H1 (cell line): ENCODE measurements at regions not wholly inside any gene's neighbourhood (a gene's known extent, or its start where the extent isn't known, plus 50 kb on each side); places are given as distances from the start of the nearest gene placed in this dataset.

Experiments
- CTCF ChIA-PET: fragments of 300-600 bp; sonication (Branson Sonifier 250); formaldehyde crosslinking; loops from one replicate; lab custom pipeline; 2021; ENCODE audit not compliant: partially characterized antibody; lab: Charles Lee
- POLR2A ChIA-PET: fragments of 300-600 bp; sonication (Branson Sonifier 250); formaldehyde crosslinking; loops from one replicate; lab custom pipeline; 2021; ENCODE audit warnings: inconsistent platforms; ENCODE audit not compliant: partially characterized antibody; lab: Charles Lee
- DNase-seq, 2 experiments: peaks; one replicate each; pipeline versions ENCODE4 v3.0.0 to v3.0.0-alpha.2; 2010 to 2022; ENCODE audit warnings: low spot score in 2 of 2, low read depth in 1 of 2, mixed read lengths in 1 of 2
- FAIRE-seq: peaks from 2 replicates; lab custom pipeline; 2011; peaks lifted over from hg19 to GRCh38; lab: Jason Lieb, UNC
- H2AFZ ChIP-seq: 2 replicates; pipeline ENCODE4 v1.8.1; 2012; ENCODE audit warnings: low read length, inconsistent platforms
- H2AK5ac ChIP-seq: 2 replicates; pipeline ENCODE4 v1.6.1; 2013; ENCODE audit warnings: low read depth, low read length
- H2BK120ac ChIP-seq: replicated peaks from 2 replicates; pipeline ENCODE3; 2013; ENCODE audit warnings: low read depth, low read length, inconsistent platforms
- H2BK12ac ChIP-seq: 2 replicates; pipeline ENCODE4 v1.6.1; 2013; ENCODE audit warnings: low read depth, low read length
- H2BK15ac ChIP-seq: 2 replicates; pipeline ENCODE4 v1.6.1; 2013; ENCODE audit warnings: low read length
- H2BK20ac ChIP-seq: 2 replicates; pipeline ENCODE4 v1.6.1; 2013; ENCODE audit warnings: low read length
- H2BK5ac ChIP-seq: 2 replicates; pipeline ENCODE4 v1.6.1; 2013; ENCODE audit warnings: low read depth, low read length
- H3K14ac ChIP-seq: 2 replicates; pipeline ENCODE4 v1.6.1; 2013; ENCODE audit warnings: inconsistent platforms; ENCODE audit not compliant: insufficient read length
- H3K18ac ChIP-seq: 2 replicates; pipeline ENCODE4 v1.6.1; 2013; ENCODE audit warnings: low read length; ENCODE audit errors: extremely low read depth
- H3K23ac ChIP-seq: 2 replicates; pipeline ENCODE4 v1.6.1; 2013; ENCODE audit warnings: inconsistent platforms; ENCODE audit not compliant: insufficient read length
- H3K23me2 ChIP-seq: 2 replicates; pipeline ENCODE4 v1.6.1; 2013; ENCODE audit warnings: low read depth, low read length
- H3K27ac ChIP-seq: 2 replicates; pipeline ENCODE4 v1.6.1; 2011; ENCODE audit warnings: low read depth, low read length, inconsistent platforms
- H3K27me3 ChIP-seq, 4 experiments: replicated peaks in 1 of 4; 1 replicate in 1 of 4; 2 replicates in 3 of 4; pipeline versions ENCODE4 v1.6.1 to v1.8.1; 2011 to 2013; ENCODE audit warnings: low read length in 3 of 4, mild to moderate bottlenecking in 3 of 4, inconsistent platforms in 2 of 4, mixed read lengths in 2 of 4, moderate library complexity in 1 of 4; ENCODE audit not compliant: control insufficient read depth in 3 of 4, insufficient read depth in 3 of 4; ENCODE audit errors: extremely low read depth in 1 of 4
- H3K36me3 ChIP-seq, 4 experiments: 2 replicates each; pipeline versions ENCODE4 v1.6.1 to v1.8.1; 2011 to 2013; ENCODE audit warnings: mild to moderate bottlenecking in 4 of 4, low read length in 3 of 4, moderate library complexity in 2 of 4, control low read depth in 1 of 4, inconsistent platforms in 1 of 4; ENCODE audit not compliant: insufficient read depth in 4 of 4, control insufficient read depth in 2 of 4
- H3K4ac ChIP-seq: replicated peaks from 2 replicates; pipeline ENCODE3; 2013; ENCODE audit warnings: low read length, low read depth, mixed read lengths, inconsistent platforms; ENCODE audit not compliant: insufficient read length
- H3K4me1 ChIP-seq, 4 experiments: replicated peaks in 1 of 4; 1 replicate in 1 of 4; 2 replicates in 3 of 4; pipeline versions ENCODE4 v1.6.1 to v1.8.1; 2011 to 2013; ENCODE audit warnings: low read length in 3 of 4, inconsistent platforms in 2 of 4, mixed read lengths in 1 of 4; ENCODE audit not compliant: insufficient read depth in 4 of 4, control insufficient read depth in 3 of 4
- H3K4me2 ChIP-seq, 2 experiments: 2 replicates each; pipeline versions ENCODE4 v1.6.1 to v1.8.1; 2011 to 2013; ENCODE audit warnings: low read depth in 2 of 2, low read length in 2 of 2, control low read depth in 1 of 2, inconsistent platforms in 1 of 2, mild to moderate bottlenecking in 1 of 2; ENCODE audit not compliant: insufficient read depth in 1 of 2
- H3K4me3 ChIP-seq, 4 experiments: fragments of 200-600, 300-600 bp in 1 of 4; sonication (generic), shearing (Covaris generic), sonication (Bioruptor Twin) in 1 of 4; 2 replicates each; pipeline versions ENCODE4 v1.5.1 to v1.8.1; 2011 to 2016; ENCODE audit warnings: low read length in 4 of 4, low read depth in 3 of 4, control low read depth in 2 of 4, inconsistent platforms in 2 of 4, mild to moderate bottlenecking in 2 of 4, mixed read lengths in 1 of 4, moderate library complexity in 1 of 4; ENCODE audit not compliant: insufficient read depth in 2 of 4; ENCODE audit errors: extremely low read depth in 1 of 4
- H3K56ac ChIP-seq: replicated peaks from 2 replicates; pipeline ENCODE3; 2013; ENCODE audit warnings: low read depth, mild to moderate bottlenecking, mixed read lengths, low read length, inconsistent platforms; ENCODE audit not compliant: insufficient read length
- H3K79me1 ChIP-seq: 2 replicates; pipeline ENCODE4 v1.6.1; 2013; ENCODE audit warnings: low read depth, low read length, control low read depth
- H3K79me2 ChIP-seq, 2 experiments: 2 replicates each; pipeline versions ENCODE4 v1.6.1 to v1.8.1; 2012 to 2013; ENCODE audit warnings: low read length in 2 of 2, mild to moderate bottlenecking in 2 of 2, inconsistent platforms in 1 of 2; ENCODE audit not compliant: insufficient read depth in 2 of 2, control insufficient read depth in 1 of 2
- H3K9ac ChIP-seq, 4 experiments: replicated peaks in 1 of 4; 1 replicate in 1 of 4; 2 replicates in 3 of 4; pipeline versions ENCODE4 v1.6.1 to v1.8.1; 2011 to 2013; ENCODE audit warnings: low read depth in 3 of 4, low read length in 3 of 4, control low read depth in 2 of 4, mild to moderate bottlenecking in 2 of 4, moderate library complexity in 2 of 4, inconsistent platforms in 1 of 4; ENCODE audit errors: extremely low read depth in 1 of 4
- H3K9me3 ChIP-seq, 2 experiments: 2 replicates each; pipeline versions ENCODE4 v1.6.1 to v1.8.1; 2012 to 2013; ENCODE audit warnings: mild to moderate bottlenecking in 2 of 2, moderate library complexity in 2 of 2, control low read depth in 1 of 2, inconsistent platforms in 1 of 2, low read depth in 1 of 2, low read length in 1 of 2, mixed read lengths in 1 of 2; ENCODE audit not compliant: insufficient read depth in 2 of 2
- H4K20me1 ChIP-seq, 2 experiments: replicated peaks in 1 of 2; 2 replicates each; pipeline versions ENCODE3 to v1.8.1; 2011 to 2013; ENCODE audit warnings: inconsistent platforms in 2 of 2, low read length in 2 of 2, mild to moderate bottlenecking in 1 of 2; ENCODE audit not compliant: insufficient read depth in 2 of 2, control insufficient read depth in 1 of 2
- H4K5ac ChIP-seq: 2 replicates; pipeline ENCODE4 v1.6.1; 2013; ENCODE audit warnings: low read length, low read depth, mixed read lengths, inconsistent platforms; ENCODE audit not compliant: insufficient read length
- H4K8ac ChIP-seq: 2 replicates; pipeline ENCODE4 v1.8.0; 2013; ENCODE audit warnings: mild to moderate bottlenecking, moderate library complexity, low read length, inconsistent platforms; ENCODE audit not compliant: insufficient read depth; ENCODE audit errors: extremely low read depth
- H4K91ac ChIP-seq: replicated peaks from 2 replicates; pipeline ENCODE3; 2013; ENCODE audit warnings: low read length, mixed read lengths, inconsistent platforms; ENCODE audit not compliant: insufficient read length
- CHD1 ChIP-seq: IDR thresholded peaks from 2 replicates; pipeline ENCODE4 v1.6.1; 2012; ENCODE audit warnings: low read depth, low read length, improper control_type of control experiment
- CTCF ChIP-seq, 3 experiments: IDR thresholded peaks; 1 replicate in 2 of 3; 2 replicates in 1 of 3; pipeline versions ENCODE4 v1.5.1 to v1.6.1; 2011; ENCODE audit warnings: low read length in 3 of 3, mild to moderate bottlenecking in 3 of 3, inconsistent platforms in 2 of 3, low read depth in 1 of 3, moderate library complexity in 1 of 3; ENCODE audit not compliant: insufficient read depth in 1 of 3; ENCODE audit errors: control extremely low read depth in 1 of 3
- FOSL1 ChIP-seq: IDR thresholded peaks from 2 replicates; pipeline ENCODE4 v1.6.1; 2011; ENCODE audit warnings: mild to moderate bottlenecking, low read depth, low read length, moderate library complexity; ENCODE audit not compliant: insufficient read depth
- SP2 ChIP-seq: IDR thresholded peaks from 2 replicates; pipeline ENCODE4 v1.6.1; 2012; ENCODE audit warnings: mild to moderate bottlenecking, low read length, inconsistent platforms
- SUZ12 ChIP-seq: fragments of 200-600 bp; sonication (generic); IDR thresholded peaks from 2 replicates; pipeline ENCODE4 v1.6.1; 2012; ENCODE audit warnings: mild to moderate bottlenecking, inconsistent platforms, low read length, moderate library complexity, mixed read lengths
- WGBS, 2 experiments: shearing (Covaris generic) in 1 of 2; methylation state at CpG; one replicate each; pipeline versions ENCODE4 v1.1.6 to v1.1.7; 2013 to 2015; ENCODE audit warnings: low lambda C conversion rate in 2 of 2, mixed read lengths in 2 of 2, inconsistent platforms in 1 of 2, low coverage in 1 of 2, missing lambda C conversion rate in 1 of 2; ENCODE audit not compliant: insufficient replicate concordance in 2 of 2, insufficient coverage in 1 of 2, insufficient read length in 1 of 2; ENCODE audit errors: extremely low coverage in 1 of 2, missing lambda C conversion rate in 1 of 2; 5-methylcytosine and 5-hydroxymethylcytosine counted together

GRCh38 chr12:34119366-34119765 is 97.1 kb downstream of the ALG10 start:
- Histone ChIP-seq H2BK15ac (no peak overlapping the region), H3K4me1 (no peaks in the 10 kb centered on the region), H3K4ac (no peak overlapping the region), H3K79me1 (no peaks in the 10 kb centered on the region), H2AK5ac (no peak overlapping the region), H3K27me3 (no peaks in the 10 kb centered on the region), H3K4me3 (no peak overlapping the region), H2BK120ac (no peak overlapping the region), H3K18ac (no peak overlapping the region), H4K20me1 (no peaks in the 10 kb centered on the region), H4K8ac (no peak overlapping the region), H3K36me3 (no peaks in the 10 kb centered on the region), H3K23me2 (no peaks in the 10 kb centered on the region), H3K14ac (no peak overlapping the region), H3K79me2 (no peaks in the 10 kb centered on the region), H2BK5ac (no peak overlapping the region), H3K23ac (no peak overlapping the region), H3K9ac (no peak overlapping the region), H3K4me2 (no peak overlapping the region), H4K91ac (no peak overlapping the region), H3K9me3 (peaks cover 57 to 58% of the 10 kb centered on the region in 2 experiments), H3K56ac (no peak overlapping the region), H2BK20ac (no peak overlapping the region), H4K5ac (no peak overlapping the region), H2BK12ac (no peak overlapping the region), H2AFZ (no peak overlapping the region), H3K27ac (no peak overlapping the region)
- 76% methylated on average over 5 of the region's 5 CpGs; no CpG with 5 or more reads in 1 of the 2 experiments for WGBS, 2 experiments
- POLR2A ChIA-PET = no interaction called here
- DNase-seq = no peak
- FAIRE-seq = no peak
- CTCF ChIA-PET = interaction anchor here (1.0 kb wide), 1 partner anchor 13 kb away, joined by 3 read pairs; no protein-coding TSS in a partner anchor
- no peak for TF ChIP-seq SP2
- no peak for TF ChIP-seq SUZ12
- no peak for TF ChIP-seq CTCF (IDR thresholded peaks at IDR 0.05; ENCODE audit: control extremely low read depth in 1 of 3, insufficient read depth in 1 of 3, low read depth in 1 of 3, low read length in 3 of 3)
- no peak for TF ChIP-seq CHD1
- no peak for TF ChIP-seq FOSL1
